ENCODE measurements at regions not wholly inside any gene's neighbourhood (a gene's known extent, or its start where the extent isn't known, plus 50 kb on each side); places are given as distances from the start of the nearest gene placed in this dataset.
"Not testable (repeated sequence)": the region's sequence is repeated elsewhere in the genome, so short reads cannot be mapped to it uniquely, and the experiment has no call there.

DNA sequence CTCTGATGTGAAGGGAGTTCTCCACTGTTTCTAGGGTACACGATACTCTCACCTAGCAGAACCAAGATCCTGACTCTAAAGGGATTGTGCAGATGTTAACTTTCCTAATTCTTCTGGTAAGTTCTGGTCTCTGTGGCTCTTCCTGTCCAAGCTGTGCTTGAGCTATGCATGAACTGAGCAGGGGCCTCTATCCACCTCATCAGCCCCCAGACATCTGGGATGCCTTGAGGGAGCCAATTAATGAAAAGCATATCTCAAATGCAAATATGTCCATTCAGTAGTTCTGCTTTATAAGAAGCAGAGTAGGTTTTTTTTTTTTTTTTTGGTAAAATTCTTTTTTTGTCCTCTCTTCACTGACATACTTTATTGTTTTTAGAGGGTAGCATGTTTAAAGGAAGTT lies 89.6 kb downstream of the POLR2M start:
- H3K4me3 ChIP-seq (ENCODE audit: low read depth, low read length) = no peak overlapping the region
- DNase-seq (ENCODE audit: low read depth) = no peak
- TF ChIP-seq, protein P1, sequence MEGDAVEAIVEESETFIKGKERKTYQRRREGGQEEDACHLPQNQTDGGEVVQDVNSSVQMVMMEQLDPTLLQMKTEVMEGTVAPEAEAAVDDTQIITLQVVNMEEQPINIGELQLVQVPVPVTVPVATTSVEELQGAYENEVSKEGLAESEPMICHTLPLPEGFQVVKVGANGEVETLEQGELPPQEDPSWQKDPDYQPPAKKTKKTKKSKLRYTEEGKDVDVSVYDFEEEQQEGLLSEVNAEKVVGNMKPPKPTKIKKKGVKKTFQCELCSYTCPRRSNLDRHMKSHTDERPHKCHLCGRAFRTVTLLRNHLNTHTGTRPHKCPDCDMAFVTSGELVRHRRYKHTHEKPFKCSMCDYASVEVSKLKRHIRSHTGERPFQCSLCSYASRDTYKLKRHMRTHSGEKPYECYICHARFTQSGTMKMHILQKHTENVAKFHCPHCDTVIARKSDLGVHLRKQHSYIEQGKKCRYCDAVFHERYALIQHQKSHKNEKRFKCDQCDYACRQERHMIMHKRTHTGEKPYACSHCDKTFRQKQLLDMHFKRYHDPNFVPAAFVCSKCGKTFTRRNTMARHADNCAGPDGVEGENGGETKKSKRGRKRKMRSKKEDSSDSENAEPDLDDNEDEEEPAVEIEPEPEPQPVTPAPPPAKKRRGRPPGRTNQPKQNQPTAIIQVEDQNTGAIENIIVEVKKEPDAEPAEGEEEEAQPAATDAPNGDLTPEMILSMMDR (IDR thresholded peaks at IDR 0.05; ENCODE audit: control insufficient read depth, extremely low read depth, insufficient read depth) = no peak

- DNase-seq (ENCODE audit: low read depth) = no peak
- TF ChIP-seq, protein P1 (IDR thresholded peaks at IDR 0.05; ENCODE audit: control insufficient read depth, extremely low read depth, insufficient read depth) = no peak
- H3K4me3 ChIP-seq (ENCODE audit: low read depth, low read length) = no peak overlapping the region
Observed at GRCh38 chr15:57797110-57797509, 90.6 kb downstream of the POLR2M start.

GRCh38 chr15:57797568-57798267 lies 91.2 kb downstream of the POLR2M start:
- TF ChIP-seq, protein P1 (IDR thresholded peaks at IDR 0.05; ENCODE audit: control insufficient read depth, extremely low read depth, insufficient read depth) = no peak
- no peak for DNase-seq (ENCODE audit: low read depth)
- H3K4me3 ChIP-seq (ENCODE audit: low read depth, low read length) = no peak overlapping the region

GRCh38 chr15:57806003-57806402 lies 99.5 kb downstream of the POLR2M start:
- no peak for DNase-seq (ENCODE audit: low read depth)
- TF ChIP-seq, protein P1 (IDR thresholded peaks at IDR 0.05; ENCODE audit: control insufficient read depth, extremely low read depth, insufficient read depth) = no peak
- H3K4me3 ChIP-seq (ENCODE audit: low read depth, low read length) = no peak overlapping the region

GRCh38 chr15:57809285-57809684 lies 102.8 kb downstream of the POLR2M start:
- not testable (repeated sequence) for H3K4me3 ChIP-seq (ENCODE audit: low read depth, low read length); DNase-seq (ENCODE audit: low read depth)

GRCh38 chr15:57816599-57816998 lies 110.1 kb downstream of the POLR2M start:
- H3K4me3 ChIP-seq (ENCODE audit: low read depth, low read length) = no peak overlapping the region
- DNase-seq (ENCODE audit: low read depth) = no peak
- TF ChIP-seq, protein P1 (IDR thresholded peaks at IDR 0.05; ENCODE audit: control insufficient read depth, extremely low read depth, insufficient read depth) = no peak

GRCh38 chr15:57819646-57820045 lies 113.1 kb downstream of the POLR2M start:
- H3K4me3 ChIP-seq (ENCODE audit: low read depth, low read length) = no peak overlapping the region
- DNase-seq (ENCODE audit: low read depth) = no peak
- TF ChIP-seq, protein P1 (IDR thresholded peaks at IDR 0.05; ENCODE audit: control insufficient read depth, extremely low read depth, insufficient read depth) = no peak
